ENCODE measurements at regions not wholly inside any gene's neighbourhood (a gene's known extent, or its start where the extent isn't known, plus 50 kb on each side); places are given as distances from the start of the nearest gene placed in this dataset.

- TF ChIP-seq SIN3A (IDR thresholded peaks at IDR 0.05; ENCODE audit: borderline replicate concordance, insufficient read depth, low read length): no peak
- TF ChIP-seq REST (IDR thresholded peaks at IDR 0.05; ENCODE audit: insufficient read depth in 1 of 2, low read depth in 2 of 2, low read length in 2 of 2): no peak
- no peak for TF ChIP-seq TAF1 (IDR thresholded peaks at IDR 0.05; ENCODE audit: borderline replicate concordance, insufficient read depth, low read length)
- no peak for TF ChIP-seq FOXP2 (optimal IDR thresholded peaks at IDR 0.05; ENCODE audit: borderline replicate concordance, extremely low read depth, extremely low read length, insufficient read depth)
- TF ChIP-seq POLR2AphosphoS5 (IDR thresholded peaks at IDR 0.05; ENCODE audit: low read depth, low read length): no peak
Measured at GRCh38 chr20:2220298-2220697, 75.5 kb upstream of the TGM3 start.

- TF ChIP-seq REST (IDR thresholded peaks at IDR 0.05; ENCODE audit: insufficient read depth in 1 of 2, low read depth in 2 of 2, low read length in 2 of 2): no peak
- no peak for TF ChIP-seq TAF1 (IDR thresholded peaks at IDR 0.05; ENCODE audit: borderline replicate concordance, insufficient read depth, low read length)
- TF ChIP-seq FOXP2 (optimal IDR thresholded peaks at IDR 0.05; ENCODE audit: borderline replicate concordance, extremely low read depth, extremely low read length, insufficient read depth): no peak
- no peak for TF ChIP-seq SIN3A (IDR thresholded peaks at IDR 0.05; ENCODE audit: borderline replicate concordance, insufficient read depth, low read length)
- TF ChIP-seq POLR2AphosphoS5 (IDR thresholded peaks at IDR 0.05; ENCODE audit: low read depth, low read length): no peak
Measured at GRCh38 chr20:2221921-2222320, 73.9 kb upstream of the TGM3 start.

- no peak for TF ChIP-seq REST (IDR thresholded peaks at IDR 0.05; ENCODE audit: insufficient read depth in 1 of 2, low read depth in 2 of 2, low read length in 2 of 2)
- TF ChIP-seq SIN3A (IDR thresholded peaks at IDR 0.05; ENCODE audit: borderline replicate concordance, insufficient read depth, low read length): no peak
- no peak for TF ChIP-seq FOXP2 (optimal IDR thresholded peaks at IDR 0.05; ENCODE audit: borderline replicate concordance, extremely low read depth, extremely low read length, insufficient read depth)
- TF ChIP-seq TAF1 (IDR thresholded peaks at IDR 0.05; ENCODE audit: borderline replicate concordance, insufficient read depth, low read length): no peak
- TF ChIP-seq POLR2AphosphoS5 (IDR thresholded peaks at IDR 0.05; ENCODE audit: low read depth, low read length): no peak
Measured at GRCh38 chr20:2223558-2224367, 72.0 kb upstream of the TGM3 start.

- no peak for TF ChIP-seq TAF1 (IDR thresholded peaks at IDR 0.05; ENCODE audit: borderline replicate concordance, insufficient read depth, low read length)
- no peak for TF ChIP-seq REST (IDR thresholded peaks at IDR 0.05; ENCODE audit: insufficient read depth in 1 of 2, low read depth in 2 of 2, low read length in 2 of 2)
- no peak for TF ChIP-seq SIN3A (IDR thresholded peaks at IDR 0.05; ENCODE audit: borderline replicate concordance, insufficient read depth, low read length)
- TF ChIP-seq POLR2AphosphoS5 (IDR thresholded peaks at IDR 0.05; ENCODE audit: low read depth, low read length): no peak
- no peak for TF ChIP-seq FOXP2 (optimal IDR thresholded peaks at IDR 0.05; ENCODE audit: borderline replicate concordance, extremely low read depth, extremely low read length, insufficient read depth)
Measured at GRCh38 chr20:2224368-2224639, 71.5 kb upstream of the TGM3 start.
